ENCODE measurements at regions not wholly inside any gene's neighbourhood (a gene's known extent, or its start where the extent isn't known, plus 50 kb on each side); places are given as distances from the start of the nearest gene placed in this dataset.

DNA sequence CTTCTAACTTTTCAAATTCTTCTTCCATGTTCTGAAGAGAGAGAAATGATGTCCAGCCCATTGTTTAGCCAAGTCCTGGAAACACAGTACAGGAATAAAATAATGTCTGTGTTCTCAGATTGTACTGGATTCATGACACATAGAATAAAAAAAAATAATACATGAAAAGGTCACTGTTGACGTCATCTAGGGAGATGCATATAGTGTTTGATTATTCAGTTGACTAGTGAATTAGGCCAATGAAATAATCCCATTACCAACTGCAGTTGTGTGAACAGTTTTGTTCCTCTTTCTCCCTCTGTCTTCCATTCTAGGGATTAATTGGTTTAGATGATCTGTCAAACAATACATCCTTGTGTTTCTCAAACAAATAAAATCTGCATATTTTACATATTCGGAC, 222.8 kb downstream of the ALDH8A1 start:
- Histone ChIP-seq H3F3A (ENCODE audit: insufficient read depth) (no peaks in the 10 kb centered on the region), H2AFZ (no peak overlapping the region), H3K9me3 (ENCODE audit: low read depth) (no peaks in the 10 kb centered on the region), H3K27ac (no peak overlapping the region), H3K9ac (no peak overlapping the region), H3K4me3 (no peak overlapping the region), H3K4me2 (ENCODE audit: unreplicated experiment) (no peak overlapping the region), H4K20me1 (ENCODE audit: insufficient read depth) (no peaks in the 10 kb centered on the region), H3K4me1 (ENCODE audit: insufficient read depth) (peaks cover 14% of the 10 kb centered on the region), H3K36me3 (ENCODE audit: low read depth) (no peaks in the 10 kb centered on the region), H3K9me2 (ENCODE audit: insufficient read depth) (no peaks in the 10 kb centered on the region), H3K79me2 (ENCODE audit: insufficient read depth) (no peaks in the 10 kb centered on the region), H3K27me3 (replicated peaks; ENCODE audit: insufficient read depth) (no peaks in the 10 kb centered on the region)
- no peak for DNase-seq
- 93 to 94% methylated on average over 2 of the region's 2 CpGs for WGBS, 2 experiments (ENCODE audit: low coverage in 1 of 2, low lambda C conversion rate in 2 of 2, missing lambda C conversion rate in 2 of 2)
- in situ Hi-C loops (cut with MboI) = no loop called here
- TF ChIP-seq EZH2phosphoT487 (IDR thresholded peaks at IDR 0.05; ENCODE audit: insufficient read depth, low read depth) (no peak), EZH2 (IDR thresholded peaks at IDR 0.05; ENCODE audit: insufficient read depth, poor library complexity, severe bottlenecking) (no peak)

DNA sequence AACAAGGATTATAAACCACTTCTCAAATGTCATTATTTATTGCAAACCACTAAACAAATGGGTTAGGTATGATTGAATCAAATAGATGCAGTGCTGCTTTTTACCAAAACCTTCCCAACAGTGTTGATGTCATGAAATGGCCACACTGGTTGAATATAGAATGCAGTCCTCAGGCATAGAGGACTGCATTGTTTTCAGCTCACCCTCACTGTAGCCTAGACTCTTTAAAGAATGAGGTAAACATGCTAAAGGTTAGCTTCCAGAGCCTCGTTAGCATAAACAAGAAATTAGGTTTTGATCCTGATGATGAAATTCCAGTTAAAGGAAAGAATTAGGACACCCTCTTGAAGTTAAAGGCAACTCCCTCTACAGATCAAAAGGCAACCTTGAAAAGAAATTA, 224.3 kb downstream of the ALDH8A1 start:
- Histone ChIP-seq H2AFZ (no peak overlapping the region), H3K27me3 (replicated peaks; ENCODE audit: insufficient read depth) (no peaks in the 10 kb centered on the region), H3K4me2 (ENCODE audit: unreplicated experiment) (no peak overlapping the region), H3K4me3 (no peak overlapping the region), H4K20me1 (ENCODE audit: insufficient read depth) (no peaks in the 10 kb centered on the region), H3K36me3 (ENCODE audit: low read depth) (no peaks in the 10 kb centered on the region), H3K27ac (no peak overlapping the region), H3K9me3 (ENCODE audit: low read depth) (no peaks in the 10 kb centered on the region), H3F3A (ENCODE audit: insufficient read depth) (no peaks in the 10 kb centered on the region), H3K4me1 (ENCODE audit: insufficient read depth) (peaks cover 23% of the 10 kb centered on the region), H3K9ac (no peak overlapping the region), H3K9me2 (ENCODE audit: insufficient read depth) (no peaks in the 10 kb centered on the region), H3K79me2 (ENCODE audit: insufficient read depth) (no peaks in the 10 kb centered on the region)
- no peak for TF ChIP-seq EZH2phosphoT487 (IDR thresholded peaks at IDR 0.05; ENCODE audit: insufficient read depth, low read depth)
- TF ChIP-seq EZH2 (IDR thresholded peaks at IDR 0.05; ENCODE audit: insufficient read depth, poor library complexity, severe bottlenecking) = no peak
- DNase-seq = no peak
- WGBS, 2 experiments (ENCODE audit: low coverage in 1 of 2, low lambda C conversion rate in 2 of 2, missing lambda C conversion rate in 2 of 2) = 81 to 86% methylated on average over 1 of the region's 1 CpG
- in situ Hi-C loops (cut with MboI) = no loop called here

DNA sequence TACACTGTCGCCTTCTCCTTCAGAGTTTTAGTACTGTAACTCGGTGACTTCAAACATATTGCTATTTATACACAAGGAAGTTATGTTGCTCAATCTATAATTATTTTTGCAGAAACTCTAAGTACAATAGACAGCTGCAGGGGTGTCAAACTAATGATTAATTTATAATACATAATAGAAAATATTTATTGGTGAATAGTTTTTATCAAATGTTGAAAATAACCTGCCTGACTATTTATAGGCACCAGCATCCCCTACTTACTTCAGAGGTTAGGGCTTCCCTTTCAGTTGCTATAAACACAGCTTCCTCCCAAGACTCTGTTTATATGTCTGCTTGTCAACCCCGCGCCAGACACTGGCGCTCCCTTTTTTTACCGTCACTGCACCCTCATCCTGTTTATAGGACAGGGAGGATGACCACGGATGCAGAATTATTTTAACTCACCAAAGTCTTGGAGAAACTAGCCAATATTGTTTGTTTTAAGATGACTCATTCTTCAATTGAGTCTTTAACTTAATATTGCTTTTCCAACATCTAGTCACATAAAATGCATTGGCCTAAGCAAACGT, 225.0 kb downstream of the ALDH8A1 start:
- H3K36me3 ChIP-seq (ENCODE audit: low read depth) = no peaks in the 10 kb centered on the region
- H3K9ac ChIP-seq = no peak overlapping the region
- no peaks in the 10 kb centered on the region for H4K20me1 ChIP-seq (ENCODE audit: insufficient read depth)
- no peaks in the 10 kb centered on the region for H3F3A ChIP-seq (ENCODE audit: insufficient read depth)
- no peaks in the 10 kb centered on the region for H3K27me3 ChIP-seq (replicated peaks; ENCODE audit: insufficient read depth)
- H3K4me3 ChIP-seq = no peak overlapping the region
- 83 to 87% methylated on average over 8 of the region's 8 CpGs for WGBS, 2 experiments (ENCODE audit: low coverage in 1 of 2, low lambda C conversion rate in 2 of 2, missing lambda C conversion rate in 2 of 2)
- no peak overlapping the region for H2AFZ ChIP-seq
- TF ChIP-seq EZH2phosphoT487 (IDR thresholded peaks at IDR 0.05; ENCODE audit: insufficient read depth, low read depth) (no peak), EZH2 (IDR thresholded peaks at IDR 0.05; ENCODE audit: insufficient read depth, poor library complexity, severe bottlenecking) (no peak)
- DNase-seq = no peak
- no peak overlapping the region for H3K27ac ChIP-seq
- H3K4me2 ChIP-seq (ENCODE audit: unreplicated experiment) = no peak overlapping the region
- H3K9me3 ChIP-seq (ENCODE audit: low read depth) = no peaks in the 10 kb centered on the region
- H3K4me1 ChIP-seq (ENCODE audit: insufficient read depth) = peaks cover 25% of the 10 kb centered on the region
- no peaks in the 10 kb centered on the region for H3K9me2 ChIP-seq (ENCODE audit: insufficient read depth)
- H3K79me2 ChIP-seq (ENCODE audit: insufficient read depth) = no peaks in the 10 kb centered on the region
- in situ Hi-C loops (cut with MboI) = no loop called here

DNA sequence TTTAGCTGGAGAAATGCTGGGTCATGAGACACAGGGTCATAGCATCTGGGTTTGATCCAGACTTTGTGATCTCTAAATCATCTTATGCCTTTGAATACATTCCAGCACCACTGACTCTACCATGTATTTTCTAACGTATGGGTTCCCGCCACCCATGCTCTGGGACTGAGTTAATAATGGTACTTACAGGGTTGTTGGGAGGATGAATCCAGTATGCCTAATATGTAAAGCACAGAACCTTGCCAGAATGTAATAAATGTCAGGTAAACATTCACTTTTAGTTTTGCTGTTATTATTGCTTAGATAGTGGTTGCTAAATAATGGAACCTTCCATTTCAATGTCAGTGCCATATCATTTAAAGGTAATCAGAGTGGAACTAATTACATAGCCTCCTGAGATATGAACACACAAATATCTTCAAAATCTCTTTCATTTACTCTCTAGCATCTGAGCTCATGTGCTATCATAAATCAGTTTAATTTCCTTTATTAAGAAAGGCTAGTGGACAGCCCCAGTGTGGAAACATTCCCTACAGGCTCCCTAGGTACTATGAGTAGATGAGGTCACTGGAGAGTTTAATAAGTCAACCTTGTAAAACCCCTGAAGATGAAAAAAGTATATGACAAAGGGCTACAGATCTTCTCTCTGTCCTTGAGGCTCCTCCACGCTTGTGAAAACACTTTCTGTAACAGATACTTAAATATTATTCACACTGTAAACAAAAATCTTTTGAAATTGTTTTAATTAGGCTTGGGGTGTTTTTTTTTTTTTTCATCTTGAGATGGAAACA, 226.6 kb downstream of the ALDH8A1 start:
- TF ChIP-seq EZH2 (IDR thresholded peaks at IDR 0.05; ENCODE audit: insufficient read depth, poor library complexity, severe bottlenecking) (no peak), EZH2phosphoT487 (IDR thresholded peaks at IDR 0.05; ENCODE audit: insufficient read depth, low read depth) (no peak)
- Histone ChIP-seq H3K9me3 (ENCODE audit: low read depth) (no peaks in the 10 kb centered on the region), H3K4me3 (no peak overlapping the region), H3F3A (ENCODE audit: insufficient read depth) (no peaks in the 10 kb centered on the region), H3K4me1 (ENCODE audit: insufficient read depth) (peaks cover 25% of the 10 kb centered on the region), H3K79me2 (ENCODE audit: insufficient read depth) (no peaks in the 10 kb centered on the region), H3K9me2 (ENCODE audit: insufficient read depth) (no peaks in the 10 kb centered on the region), H2AFZ (peak overlapping the region; percentile 72), H3K9ac (no peak overlapping the region), H3K27me3 (replicated peaks; ENCODE audit: insufficient read depth) (no peaks in the 10 kb centered on the region), H4K20me1 (ENCODE audit: insufficient read depth) (no peaks in the 10 kb centered on the region), H3K27ac (peak overlapping the region; percentile 35; the same call in 1 of the 2 replicates), H3K36me3 (ENCODE audit: low read depth) (no peaks in the 10 kb centered on the region), H3K4me2 (ENCODE audit: unreplicated experiment) (peak overlapping the region; percentile 73)
- peak; percentile 28 for DNase-seq
- 86 to 87% methylated on average over 3 of the region's 3 CpGs for WGBS, 2 experiments (ENCODE audit: low coverage in 1 of 2, low lambda C conversion rate in 2 of 2, missing lambda C conversion rate in 2 of 2)
- in situ Hi-C loops (cut with MboI) = no loop called here
